Fibroblast of the conjunctiva (primary cell): ENCODE measurements at regions not wholly inside any gene's neighbourhood (a gene's known extent, or its start where the extent isn't known, plus 50 kb on each side); places are given as distances from the start of the nearest gene placed in this dataset.

Experiments
- DNase-seq: peaks from one replicate; pipeline ENCODE4 v3.0.0-alpha.2; 2010; ENCODE audit warnings: low read depth

- DNase-seq = no peak
Measured at GRCh38 chr7:35386816-35387706, 133.2 kb upstream of the TBX20 start.

DNA sequence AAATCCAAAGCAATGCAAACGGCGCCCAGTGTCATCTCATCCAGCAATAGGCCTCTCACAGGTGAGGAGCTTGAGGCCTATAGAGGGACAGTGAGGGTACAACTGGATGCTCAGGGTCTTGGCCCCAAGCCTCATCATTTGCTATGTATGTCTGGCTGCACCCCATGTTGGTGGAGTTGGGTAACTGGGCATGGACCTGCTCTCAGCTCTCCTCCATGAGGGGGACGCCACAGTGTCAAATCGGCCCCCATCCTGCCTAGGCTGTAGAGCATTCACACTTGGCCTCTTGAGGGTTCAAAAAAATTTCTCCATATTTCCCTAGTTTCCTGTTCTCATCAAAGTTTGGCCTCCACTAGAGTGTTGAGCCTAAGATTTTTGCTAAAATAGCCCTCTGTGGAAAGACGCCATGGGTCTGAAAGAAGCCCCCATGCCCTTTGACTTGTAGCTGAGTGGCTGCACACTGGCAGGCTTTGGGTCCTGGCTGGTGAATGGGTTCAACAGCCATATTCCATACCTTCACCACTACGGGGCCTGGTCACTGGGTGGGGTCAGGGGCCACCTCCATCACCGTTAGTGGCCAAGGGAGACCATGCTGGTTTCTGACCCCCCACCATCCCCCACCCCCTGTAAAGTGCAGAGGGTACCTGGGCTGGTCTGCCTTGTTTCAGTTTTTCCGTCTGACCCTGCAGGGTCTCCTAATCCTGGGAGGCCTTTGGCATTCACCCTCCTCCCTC lies 132.3 kb upstream of the TBX20 start:
- no peak for DNase-seq

GRCh38 chr7:35384761-35385700 lies 131.1 kb upstream of the TBX20 start:
- DNase-seq = no peak

GRCh38 chr7:35380739-35381224 lies 126.9 kb upstream of the TBX20 start:
- DNase-seq = no peak

GRCh38 chr7:35379481-35379880 lies 125.6 kb upstream of the TBX20 start:
- DNase-seq = no peak

- no peak for DNase-seq
Measured at GRCh38 chr7:35375516-35375915, 121.6 kb upstream of the TBX20 start.

DNA sequence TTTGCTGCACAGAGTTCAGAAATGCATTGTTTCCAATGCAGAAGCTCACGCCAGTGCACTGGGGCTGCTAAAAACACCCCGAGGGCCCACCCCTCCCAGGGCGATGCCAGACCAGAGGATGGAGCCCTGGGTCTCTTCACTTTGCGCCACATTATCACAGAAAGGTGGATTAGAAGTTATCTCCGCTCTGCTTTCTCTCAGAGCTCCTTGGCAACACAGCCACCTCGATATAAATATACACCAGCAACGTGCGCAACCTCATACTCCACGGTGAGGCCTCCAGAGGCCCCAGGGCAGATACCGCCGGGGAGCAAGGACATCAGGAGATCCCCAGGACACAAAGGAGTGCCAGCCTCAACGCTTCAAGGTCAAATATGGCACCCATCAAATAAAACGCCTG lies 121.0 kb upstream of the TBX20 start:
- no peak for DNase-seq

DNA sequence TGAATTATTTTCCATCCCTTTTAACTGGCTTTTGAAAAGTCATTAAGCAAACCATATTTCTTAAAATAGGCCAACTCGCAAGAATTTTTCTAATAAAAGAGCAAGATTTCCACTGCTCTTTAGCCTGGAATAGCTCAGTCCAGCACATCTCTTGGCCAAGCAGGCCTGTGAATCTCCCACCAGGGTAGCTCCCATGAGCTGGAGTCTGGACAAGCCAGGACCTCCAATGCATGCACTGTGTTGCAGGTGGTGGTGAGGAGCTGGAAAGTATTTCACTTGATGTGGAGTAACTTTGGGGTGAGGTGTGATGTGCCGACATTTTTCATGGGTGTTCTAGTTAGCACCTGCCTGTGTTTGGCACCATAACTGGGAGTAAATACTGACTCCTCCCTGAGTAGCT lies 117.3 kb upstream of the TBX20 start:
- DNase-seq = no peak

DNA sequence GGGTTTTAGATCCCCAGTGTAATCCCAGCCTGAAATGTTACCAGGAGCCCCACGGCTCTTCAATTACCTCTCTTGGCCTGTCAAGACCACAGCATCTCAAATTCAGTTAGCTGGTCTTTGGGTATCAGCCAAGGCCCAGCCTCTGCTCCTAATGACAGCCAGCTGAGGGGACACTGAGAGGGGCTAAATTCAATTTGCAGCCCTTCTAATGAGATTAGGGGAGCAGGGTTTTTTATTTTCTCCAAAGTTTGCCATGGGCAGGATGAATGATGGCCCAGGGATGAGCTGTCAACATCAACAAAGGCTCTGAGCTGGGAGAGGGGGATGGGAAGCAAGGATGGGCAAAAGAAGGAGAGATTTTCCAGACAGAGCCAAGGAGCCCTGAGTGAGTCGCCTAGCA lies 116.8 kb upstream of the TBX20 start:
- DNase-seq = no peak

DNA sequence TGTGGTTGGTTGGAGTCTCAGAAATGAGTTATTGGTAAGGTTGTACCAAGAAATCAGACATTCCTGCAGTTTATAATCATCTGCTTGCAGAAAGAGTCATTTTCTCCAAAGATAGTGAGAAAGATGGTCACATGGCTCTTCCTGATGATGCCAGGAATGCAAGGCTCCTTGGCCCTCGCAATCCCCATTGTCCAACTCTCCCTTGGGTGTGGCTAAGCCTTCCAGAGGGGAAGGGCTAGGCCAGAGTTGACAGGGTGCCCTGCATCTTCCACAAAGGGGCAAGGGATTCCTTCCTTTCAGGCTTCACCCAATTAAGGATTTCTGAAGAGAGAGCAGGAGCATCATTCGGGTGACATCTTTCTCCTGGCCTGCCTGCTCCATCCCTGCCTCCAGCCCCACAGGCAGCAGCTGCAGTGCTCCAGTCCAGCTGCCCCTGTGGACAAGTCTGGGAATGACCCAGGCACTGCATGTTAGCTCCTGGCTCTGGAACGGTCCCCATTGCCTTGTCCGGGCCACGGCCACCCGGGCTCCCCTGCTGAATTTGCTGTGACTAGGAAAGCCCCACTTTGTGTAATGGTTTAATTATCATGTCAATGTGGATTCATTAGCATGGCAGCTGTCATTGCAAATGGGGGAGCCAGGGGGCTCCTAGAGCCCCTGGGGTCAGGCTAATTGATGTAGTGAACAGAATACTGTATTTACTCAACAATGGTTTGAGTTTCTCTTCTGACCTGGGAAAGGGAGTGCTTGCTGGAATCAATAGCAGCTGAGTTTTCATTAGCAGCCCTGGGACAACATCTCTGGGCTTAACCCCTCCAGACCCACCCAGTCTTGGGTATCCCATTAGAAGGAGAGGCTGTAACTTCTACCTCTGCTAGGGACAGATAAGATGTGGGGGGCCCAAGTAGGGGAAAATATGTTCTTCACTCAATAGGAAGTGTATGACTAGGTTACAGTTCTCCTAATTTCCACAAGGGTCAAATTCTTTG lies 112.6 kb upstream of the TBX20 start:
- no peak for DNase-seq

GRCh38 chr7:35365523-35365922 lies 111.6 kb upstream of the TBX20 start:
- no peak for DNase-seq

GRCh38 chr7:35362341-35362740 lies 108.4 kb upstream of the TBX20 start:
- DNase-seq = no peak

DNA sequence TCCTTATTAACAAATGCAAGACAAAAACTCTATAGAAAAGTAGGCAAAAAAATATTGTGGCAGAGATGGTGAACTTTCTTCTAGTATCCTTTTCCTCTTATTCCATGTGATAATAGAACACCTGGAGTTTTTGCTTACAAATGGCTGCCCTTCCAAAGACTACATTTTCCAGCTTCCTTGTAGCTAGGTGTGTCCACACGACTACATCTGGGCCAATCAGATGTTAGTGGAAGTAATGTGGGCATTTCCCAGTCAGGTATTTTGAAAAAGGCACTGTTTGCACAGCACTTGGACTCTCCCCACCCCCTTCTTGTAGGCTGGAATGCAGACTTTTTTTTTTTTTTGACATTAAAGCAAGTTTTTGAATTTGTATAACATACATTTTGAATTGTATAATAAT lies 105.5 kb upstream of the TBX20 start:
- DNase-seq = no peak

- no peak for DNase-seq
Measured at GRCh38 chr7:35356495-35356894, 102.6 kb upstream of the TBX20 start.

DNA sequence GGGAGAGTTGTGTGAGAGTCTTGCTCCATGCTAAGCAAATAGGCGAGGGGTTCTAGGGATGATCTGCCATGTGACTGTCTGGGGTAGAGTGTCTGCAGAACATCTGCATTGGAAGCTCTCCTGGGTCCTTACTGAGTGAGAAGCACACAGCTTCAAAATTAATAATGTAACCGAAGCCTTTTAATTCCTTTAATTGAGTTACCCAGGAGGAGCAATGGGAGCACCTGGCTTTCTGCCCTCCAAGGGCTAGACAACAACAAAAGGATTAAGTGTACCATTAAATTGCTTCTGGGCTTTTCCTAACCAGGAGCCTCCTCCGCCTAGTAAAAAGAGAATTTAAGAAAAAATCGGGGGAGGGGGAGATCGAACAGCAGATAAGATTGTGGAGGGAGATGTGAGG lies 102.0 kb upstream of the TBX20 start:
- DNase-seq = no peak

DNA sequence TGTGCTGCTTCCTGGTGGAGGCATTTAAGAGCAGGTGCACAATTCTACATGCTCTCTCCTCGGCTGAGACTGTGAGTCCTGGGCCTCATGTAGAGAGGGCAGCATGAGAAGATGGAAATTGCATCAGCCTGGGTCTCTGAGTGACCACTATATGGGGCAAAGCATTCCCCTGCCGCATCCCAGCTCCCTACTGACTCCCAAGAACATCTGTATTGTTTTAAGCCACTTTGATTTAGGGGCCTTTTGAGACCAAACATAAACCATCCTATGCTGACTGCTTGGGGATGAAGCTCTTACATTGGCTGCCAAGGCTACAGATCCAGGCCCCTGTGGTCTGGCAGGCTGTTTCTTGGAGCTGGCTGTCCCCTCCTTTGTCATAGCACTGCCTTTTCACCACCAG lies 101.3 kb upstream of the TBX20 start:
- no peak for DNase-seq

DNA sequence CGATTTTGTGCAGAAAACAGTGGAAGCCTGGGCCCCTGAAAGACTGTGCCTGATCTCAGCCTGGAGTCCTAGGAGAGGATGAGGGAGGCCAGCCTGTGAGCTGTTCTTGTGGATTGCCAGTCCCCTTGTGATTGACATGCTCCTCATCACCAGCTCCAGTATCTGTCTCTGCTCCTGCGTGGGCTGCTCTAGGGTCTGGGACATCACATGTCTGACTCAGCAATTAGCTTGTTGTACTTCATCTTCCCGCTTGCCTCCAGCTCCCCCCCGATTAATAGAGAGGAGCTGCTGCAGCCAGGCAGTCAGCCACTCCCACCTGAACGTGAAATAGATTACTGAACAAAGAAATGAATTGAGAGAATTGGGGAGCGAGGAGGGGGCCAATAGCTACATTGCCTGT lies 99.6 kb upstream of the TBX20 start:
- no peak for DNase-seq

DNA sequence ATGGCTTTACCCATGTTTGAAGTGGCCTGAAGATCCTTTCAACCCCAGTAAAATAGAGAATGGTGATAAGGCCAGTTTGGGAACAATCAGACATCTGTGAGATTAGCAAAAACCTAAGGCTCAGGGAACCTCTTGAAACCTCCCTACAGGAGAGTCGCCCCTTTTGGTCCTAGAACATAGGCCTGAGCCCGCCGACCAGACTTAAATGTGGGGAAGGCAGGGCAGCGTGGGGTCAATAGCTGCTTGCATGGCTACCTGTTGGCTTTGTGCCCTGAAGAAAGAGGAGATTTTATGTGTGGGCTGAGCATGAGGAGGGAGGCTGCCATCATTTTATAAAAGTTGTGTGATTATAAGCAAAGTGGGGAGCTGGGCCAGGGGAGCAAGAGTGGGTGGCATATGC lies 97.6 kb upstream of the TBX20 start:
- DNase-seq = no peak

GRCh38 chr7:35348611-35349400 lies 94.9 kb upstream of the TBX20 start:
- no peak for DNase-seq

- no peak for DNase-seq
Measured at GRCh38 chr7:35342786-35343185, 88.9 kb upstream of the TBX20 start.
